ENCODE measurements at regions not wholly inside any gene's neighbourhood (a gene's known extent, or its start where the extent isn't known, plus 50 kb on each side); places are given as distances from the start of the nearest gene placed in this dataset.

DNA sequence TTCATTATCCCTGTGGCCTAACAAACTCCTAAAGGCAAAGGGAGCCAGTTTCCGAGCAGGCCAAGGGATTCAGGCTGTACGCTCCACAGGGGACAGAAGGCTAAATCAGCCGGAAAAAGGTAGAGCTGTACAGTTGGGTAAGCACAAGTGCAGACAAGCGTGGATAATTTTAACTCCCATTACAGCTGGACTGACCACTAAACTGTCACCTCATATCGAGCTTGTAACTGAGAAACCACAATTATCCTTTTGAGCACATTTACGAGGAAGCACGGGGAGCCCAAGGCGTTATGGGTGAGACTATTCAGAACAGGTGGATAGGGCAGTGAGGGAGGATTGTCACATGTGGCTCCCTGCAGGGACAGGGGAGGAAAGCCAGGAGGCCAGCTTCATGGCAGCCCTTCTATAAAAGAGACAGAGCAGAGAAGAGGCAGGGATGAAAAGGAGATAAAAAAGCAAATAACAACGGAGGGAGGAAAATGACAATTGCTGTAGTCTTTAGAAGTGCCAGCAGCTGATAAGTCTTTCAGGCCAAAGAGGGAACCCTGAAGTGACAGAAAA, 288.0 kb downstream of the FGFR2 start:
- TF ChIP-seq, protein P1, sequence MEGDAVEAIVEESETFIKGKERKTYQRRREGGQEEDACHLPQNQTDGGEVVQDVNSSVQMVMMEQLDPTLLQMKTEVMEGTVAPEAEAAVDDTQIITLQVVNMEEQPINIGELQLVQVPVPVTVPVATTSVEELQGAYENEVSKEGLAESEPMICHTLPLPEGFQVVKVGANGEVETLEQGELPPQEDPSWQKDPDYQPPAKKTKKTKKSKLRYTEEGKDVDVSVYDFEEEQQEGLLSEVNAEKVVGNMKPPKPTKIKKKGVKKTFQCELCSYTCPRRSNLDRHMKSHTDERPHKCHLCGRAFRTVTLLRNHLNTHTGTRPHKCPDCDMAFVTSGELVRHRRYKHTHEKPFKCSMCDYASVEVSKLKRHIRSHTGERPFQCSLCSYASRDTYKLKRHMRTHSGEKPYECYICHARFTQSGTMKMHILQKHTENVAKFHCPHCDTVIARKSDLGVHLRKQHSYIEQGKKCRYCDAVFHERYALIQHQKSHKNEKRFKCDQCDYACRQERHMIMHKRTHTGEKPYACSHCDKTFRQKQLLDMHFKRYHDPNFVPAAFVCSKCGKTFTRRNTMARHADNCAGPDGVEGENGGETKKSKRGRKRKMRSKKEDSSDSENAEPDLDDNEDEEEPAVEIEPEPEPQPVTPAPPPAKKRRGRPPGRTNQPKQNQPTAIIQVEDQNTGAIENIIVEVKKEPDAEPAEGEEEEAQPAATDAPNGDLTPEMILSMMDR (IDR thresholded peaks at IDR 0.05; ENCODE audit: low read length) = no peak
- no peak for TF ChIP-seq EZH2 (IDR thresholded peaks at IDR 0.05; ENCODE audit: borderline replicate concordance, low read length)
